Lung (tissue), 11 donors: ENCODE measurements at regions not wholly inside any gene's neighbourhood (a gene's known extent, or its start where the extent isn't known, plus 50 kb on each side); places are given as distances from the start of the nearest gene placed in this dataset.

ENCODE experiments used
- ATAC-seq: fragments of 200-7000 bp; cut with Tn5 transposase; one replicate; pipeline ENCODE4 v1.9.1; 2020; ENCODE audit warnings: moderate number of reproducible peaks; ENCODE audit not compliant: insufficient read depth, low FRiP score
- DNase-seq, 3 donors: peaks; one replicate each; pipeline ENCODE4 v3.0.0-alpha.2; 2013 to 2017
- H3K27ac ChIP-seq, 2 donors: one replicate each; pipeline ENCODE4 v1.5.1; 2013; ENCODE audit warnings: mild to moderate bottlenecking in 2 of 2, moderate library complexity in 2 of 2, control low read depth in 1 of 2, inconsistent platforms in 1 of 2, low read depth in 1 of 2, low read length in 1 of 2
- H3K27me3 ChIP-seq, 3 donors: one replicate each; pipeline ENCODE4 v1.5.1; 2013; ENCODE audit warnings: low read length in 2 of 3; ENCODE audit not compliant: control insufficient read depth in 3 of 3, insufficient read depth in 3 of 3
- H3K36me3 ChIP-seq, 4 donors: one replicate each; pipeline ENCODE4 v1.5.1; 2013; ENCODE audit warnings: low read length in 4 of 4, mild to moderate bottlenecking in 1 of 4, moderate library complexity in 1 of 4; ENCODE audit not compliant: control insufficient read depth in 4 of 4, insufficient read depth in 4 of 4
- H3K4me1 ChIP-seq, 5 donors: one replicate each; pipeline ENCODE4 v1.5.1; 2013; ENCODE audit warnings: low read length in 5 of 5, mild to moderate bottlenecking in 2 of 5, moderate library complexity in 1 of 5; ENCODE audit not compliant: control insufficient read depth in 5 of 5, insufficient read depth in 5 of 5
- H3K4me3 ChIP-seq: one replicate; pipeline ENCODE4 v1.5.1; 2013; ENCODE audit warnings: mild to moderate bottlenecking, control low read depth, moderate library complexity
- H3K9ac ChIP-seq, 2 donors: one replicate each; pipeline ENCODE4 v1.5.1; 2013; ENCODE audit warnings: low read length in 2 of 2, control low read depth in 1 of 2; ENCODE audit not compliant: insufficient read depth in 1 of 2
- H3K9me3 ChIP-seq, 4 donors: one replicate each; pipeline ENCODE4 v1.5.1; 2013; ENCODE audit warnings: low read length in 3 of 4, mild to moderate bottlenecking in 1 of 4, moderate library complexity in 1 of 4; ENCODE audit not compliant: control insufficient read depth in 4 of 4, insufficient read depth in 3 of 4
- WGBS, 2 donors: extraction: QIAGEN DNeasy Blood & Tissue Kit; methylation state at CpG; one replicate each; pipeline ENCODE4 v1.1.7; 2013; 5-methylcytosine and 5-hydroxymethylcytosine counted together
- TF ChIP-seq, protein P1 (sequence below): IDR thresholded peaks from 2 replicates; pipeline ENCODE4 v1.5.1; 2012; ENCODE audit warnings: mild to moderate bottlenecking; ENCODE audit errors: control extremely low read depth, extremely low read depth
- donor health status: control.
- donor health status: control.
- donor health status: Bipolar disorder and iron deficiency.
- donor health status: healthy.
- donor health status: DM: yes; HTN: yes; CAD: no.

DNA sequence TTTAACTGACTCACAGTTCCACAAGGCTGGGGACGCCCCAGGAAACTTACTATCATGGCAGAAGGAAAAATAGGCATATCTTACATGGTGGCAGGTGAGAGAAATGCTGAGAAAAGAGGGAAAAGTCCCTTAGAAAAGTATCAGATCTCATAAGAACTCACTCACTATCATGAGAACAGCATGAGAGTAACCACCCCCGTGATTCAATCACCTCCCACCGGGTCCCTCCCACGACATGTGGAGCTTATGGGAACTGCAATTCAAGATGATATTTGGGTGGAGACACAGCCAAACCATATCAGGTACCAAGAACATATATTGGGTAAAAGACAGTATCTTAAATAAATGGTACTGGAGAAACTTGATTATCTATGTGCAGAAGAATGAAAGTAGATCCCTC lies 100.3 kb upstream of the FAR2 start:
- H3K9me3 ChIP-seq = no peaks in the 10 kb centered on the region
- 81 to 86% methylated on average over 4 of the region's 4 CpGs for WGBS, 2 donors
- H3K4me3 ChIP-seq = no peak overlapping the region
- no peaks in the 10 kb centered on the region for H3K36me3 ChIP-seq
- TF ChIP-seq, protein P1, sequence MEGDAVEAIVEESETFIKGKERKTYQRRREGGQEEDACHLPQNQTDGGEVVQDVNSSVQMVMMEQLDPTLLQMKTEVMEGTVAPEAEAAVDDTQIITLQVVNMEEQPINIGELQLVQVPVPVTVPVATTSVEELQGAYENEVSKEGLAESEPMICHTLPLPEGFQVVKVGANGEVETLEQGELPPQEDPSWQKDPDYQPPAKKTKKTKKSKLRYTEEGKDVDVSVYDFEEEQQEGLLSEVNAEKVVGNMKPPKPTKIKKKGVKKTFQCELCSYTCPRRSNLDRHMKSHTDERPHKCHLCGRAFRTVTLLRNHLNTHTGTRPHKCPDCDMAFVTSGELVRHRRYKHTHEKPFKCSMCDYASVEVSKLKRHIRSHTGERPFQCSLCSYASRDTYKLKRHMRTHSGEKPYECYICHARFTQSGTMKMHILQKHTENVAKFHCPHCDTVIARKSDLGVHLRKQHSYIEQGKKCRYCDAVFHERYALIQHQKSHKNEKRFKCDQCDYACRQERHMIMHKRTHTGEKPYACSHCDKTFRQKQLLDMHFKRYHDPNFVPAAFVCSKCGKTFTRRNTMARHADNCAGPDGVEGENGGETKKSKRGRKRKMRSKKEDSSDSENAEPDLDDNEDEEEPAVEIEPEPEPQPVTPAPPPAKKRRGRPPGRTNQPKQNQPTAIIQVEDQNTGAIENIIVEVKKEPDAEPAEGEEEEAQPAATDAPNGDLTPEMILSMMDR = no peak
- H3K9ac ChIP-seq = no peak overlapping the region
- no peaks in the 10 kb centered on the region for H3K4me1 ChIP-seq
- no peak overlapping the region for H3K27ac ChIP-seq
- DNase-seq (no peak), ATAC-seq (no peak)
- H3K27me3 ChIP-seq = no peaks in the 10 kb centered on the region

DNA sequence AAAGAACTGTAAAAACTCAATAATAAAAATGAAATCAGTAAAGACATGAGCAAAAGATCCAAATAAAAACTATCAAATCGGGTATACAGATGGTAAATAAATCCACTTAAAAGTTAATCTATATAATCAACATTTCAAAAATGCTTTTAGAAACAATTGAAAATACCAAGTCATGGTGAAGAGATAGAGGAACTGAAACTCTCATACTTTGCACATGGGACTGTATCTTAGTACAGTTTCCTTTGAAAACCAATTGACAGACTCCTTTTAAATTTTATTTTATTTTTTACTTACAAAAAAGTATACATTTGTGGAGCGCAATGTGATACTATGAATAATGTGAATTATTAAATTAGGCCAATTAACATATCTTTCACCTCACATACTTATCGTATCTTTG lies 98.6 kb upstream of the FAR2 start:
- Histone ChIP-seq H3K27ac (no peak overlapping the region), H3K27me3 (no peaks in the 10 kb centered on the region), H3K9me3 (no peaks in the 10 kb centered on the region), H3K4me3 (no peak overlapping the region), H3K36me3 (no peaks in the 10 kb centered on the region), H3K4me1 (no peaks in the 10 kb centered on the region), H3K9ac (no peak overlapping the region)
- TF ChIP-seq, protein P1 = no peak
- DNase-seq (no peak), ATAC-seq (no peak)
- WGBS, 2 donors = 29 to 30% methylated on average over 3 of the region's 3 CpGs

DNA sequence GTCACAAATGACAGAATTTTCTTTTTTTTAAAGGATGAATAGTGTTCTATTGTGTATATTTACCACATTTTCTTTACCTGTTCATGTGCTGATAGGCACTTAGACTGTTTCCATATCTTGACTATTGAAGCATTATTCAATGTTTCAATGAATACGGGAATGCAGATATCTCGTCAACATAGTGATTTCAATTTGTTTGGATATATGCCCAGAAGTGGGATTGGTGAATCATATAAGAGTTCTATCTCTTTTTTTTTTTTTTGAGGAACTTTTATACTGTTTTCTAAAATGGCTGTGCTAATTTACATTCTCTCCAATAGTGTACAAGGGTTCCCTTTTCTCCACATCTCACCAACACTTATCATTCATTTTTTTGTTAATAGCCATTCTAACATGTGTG lies 97.9 kb upstream of the FAR2 start:
- Histone ChIP-seq H3K27ac (no peak overlapping the region), H3K4me3 (no peak overlapping the region), H3K4me1 (no peaks in the 10 kb centered on the region), H3K9me3 (no peaks in the 10 kb centered on the region), H3K9ac (no peak overlapping the region), H3K36me3 (no peaks in the 10 kb centered on the region), H3K27me3 (no peaks in the 10 kb centered on the region)
- no peak for DNase-seq
- ATAC-seq = no peak
- TF ChIP-seq, protein P1 = no peak
- 88 to 98% methylated on average over 2 of the region's 2 CpGs for WGBS, 2 donors

DNA sequence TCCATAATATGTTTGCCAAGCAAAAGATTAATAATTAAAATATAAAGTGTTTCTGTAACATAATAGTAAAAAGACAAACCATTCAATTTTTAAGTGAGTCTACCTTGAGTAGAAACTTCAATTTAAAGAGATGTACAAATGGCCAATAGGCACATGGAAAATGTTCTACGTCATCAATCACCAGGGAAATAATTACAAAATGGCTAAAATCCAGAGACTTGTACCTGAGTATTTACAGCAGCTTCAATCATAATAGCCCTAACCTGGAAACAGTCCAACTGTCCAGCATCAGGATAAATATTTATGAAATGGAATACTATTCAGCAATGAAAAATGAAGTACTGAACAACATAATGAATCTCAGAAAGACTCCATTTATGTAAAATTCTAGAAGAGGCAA lies 95.5 kb upstream of the FAR2 start:
- 92 to 100% methylated on average over 1 of the region's 1 CpG for WGBS, 2 donors
- DNase-seq (no peak), ATAC-seq (no peak)
- no peaks in the 10 kb centered on the region for H3K9me3 ChIP-seq
- H3K36me3 ChIP-seq = no peaks in the 10 kb centered on the region
- no peaks in the 10 kb centered on the region for H3K4me1 ChIP-seq
- H3K4me3 ChIP-seq = no peak overlapping the region
- H3K9ac ChIP-seq = no peak overlapping the region
- TF ChIP-seq, protein P1 = no peak
- H3K27ac ChIP-seq = no peak overlapping the region
- H3K27me3 ChIP-seq = no peaks in the 10 kb centered on the region
